ENCODE measurements at regions not wholly inside any gene's neighbourhood (a gene's known extent, or its start where the extent isn't known, plus 50 kb on each side); places are given as distances from the start of the nearest gene placed in this dataset.

DNA sequence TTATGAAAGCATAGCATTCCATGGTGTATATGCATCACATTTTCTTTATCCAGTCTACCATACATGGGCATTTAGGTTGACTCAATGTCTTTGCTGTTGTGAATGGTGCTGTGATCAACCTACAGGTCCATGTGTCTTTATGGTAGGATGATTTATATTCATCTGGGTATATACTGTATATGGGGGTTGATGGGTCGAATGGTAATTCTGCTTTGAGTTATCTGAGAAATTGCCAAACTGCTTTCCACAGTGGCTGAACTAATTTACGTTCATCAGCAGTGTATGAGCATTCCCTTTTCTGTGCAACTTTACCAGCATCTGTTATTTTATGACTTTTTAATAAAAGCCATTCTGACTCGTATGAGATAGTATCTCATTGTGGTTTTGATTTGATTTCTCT is 662.4 kb upstream of the BCHE start:
- no peak for DNase-seq

DNA sequence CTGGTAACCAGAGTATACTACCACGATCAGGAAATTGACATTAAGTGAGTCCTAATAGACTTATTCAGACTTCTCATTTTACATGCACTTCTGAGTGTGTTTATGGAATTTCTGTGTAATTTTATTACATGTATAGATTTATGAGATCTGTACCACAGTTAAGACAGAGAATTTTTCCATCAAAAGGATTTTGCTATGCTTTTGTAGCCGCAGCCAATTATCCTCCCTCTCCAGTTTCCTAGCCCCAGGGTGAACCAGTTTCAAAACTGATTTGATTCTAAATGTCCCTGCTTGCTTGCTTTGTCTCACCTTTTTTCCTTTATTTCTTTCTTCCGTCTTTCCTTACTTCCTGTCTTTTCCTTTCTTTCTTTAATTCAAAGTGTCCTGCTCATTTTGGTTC is 661.2 kb upstream of the BCHE start:
- no peak for DNase-seq

DNA sequence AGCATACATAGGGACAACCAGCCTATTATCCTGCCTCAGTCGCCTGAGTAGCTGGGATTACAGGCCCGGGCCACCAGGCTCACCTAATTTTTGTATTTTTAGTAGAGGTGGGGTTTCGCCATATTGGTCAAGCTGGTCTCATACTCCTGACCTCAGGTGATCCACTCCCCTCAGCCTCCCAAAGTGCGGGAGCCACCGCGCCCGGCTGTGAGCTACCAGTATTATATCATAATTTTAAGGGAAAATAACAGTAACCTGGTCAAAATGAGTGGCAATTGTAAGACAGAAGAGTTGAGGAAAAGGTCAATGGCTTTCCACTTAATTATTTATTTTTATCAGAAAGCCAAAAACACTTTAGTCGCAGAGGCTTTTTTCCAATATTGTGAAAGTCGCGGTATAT is 652.6 kb upstream of the BCHE start:
- DNase-seq, result no peak

DNA sequence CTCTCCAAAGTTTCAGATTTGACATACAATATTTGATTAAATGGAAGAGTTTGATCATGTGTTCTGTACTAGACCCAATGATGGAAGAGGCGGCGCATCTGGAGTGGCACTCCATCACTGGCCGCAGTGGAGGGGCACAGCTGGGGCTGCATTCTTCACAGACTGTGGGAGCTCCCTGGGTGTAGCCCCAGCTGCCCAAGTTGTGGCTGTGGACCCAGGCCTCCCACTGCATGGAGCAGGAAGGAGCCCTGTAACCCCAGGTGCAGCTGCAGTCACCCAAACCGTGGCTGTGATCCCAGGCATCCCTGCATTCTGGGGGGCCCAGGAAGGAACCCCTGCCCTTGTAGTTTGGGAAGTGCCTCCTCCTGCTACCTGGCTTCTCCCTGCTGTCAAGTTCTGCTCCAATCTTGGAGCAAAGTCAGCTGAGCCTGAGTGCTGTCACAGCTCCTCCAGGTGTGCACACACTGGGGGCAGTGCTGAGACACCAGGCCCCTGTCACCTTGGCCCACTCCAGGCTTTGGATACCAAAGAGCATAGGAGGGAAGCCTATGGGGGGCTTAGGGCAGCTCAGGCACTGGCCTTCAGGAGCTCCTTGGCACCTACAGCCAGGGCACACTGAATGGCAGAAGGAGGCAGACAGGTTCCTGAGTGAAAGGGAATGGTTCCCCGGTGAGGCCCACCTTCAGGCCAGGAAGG is 651.9 kb upstream of the BCHE start:
- DNase-seq, result no peak

GRCh38 chr3:166484470-166484869 is 647.2 kb upstream of the BCHE start:
- no peak for DNase-seq

- DNase-seq, result no peak
Measured at GRCh38 chr3:166481340-166481739, 644.1 kb upstream of the BCHE start.

GRCh38 chr3:166478356-166478755 is 641.1 kb upstream of the BCHE start:
- no peak for DNase-seq

DNA sequence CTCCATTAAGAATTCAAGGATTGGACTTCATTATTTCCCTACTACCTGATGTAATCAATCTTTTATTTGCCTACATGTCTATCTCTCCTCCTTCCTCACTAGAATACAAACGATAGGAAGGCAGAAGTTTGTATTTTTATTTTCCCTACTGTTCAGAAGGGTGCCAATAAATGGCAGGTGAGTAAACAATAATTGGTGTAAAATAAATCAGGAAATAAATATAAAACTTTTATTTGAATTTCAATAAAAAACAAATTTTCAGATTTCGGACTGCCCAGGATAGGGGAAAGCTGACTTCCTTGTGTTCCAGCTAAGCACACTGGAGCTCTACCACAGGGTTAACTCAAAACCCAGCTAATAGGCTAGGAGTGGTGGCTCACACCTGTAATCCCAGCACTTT is 636.3 kb upstream of the BCHE start:
- no peak for DNase-seq

GRCh38 chr3:166472015-166472414 is 634.8 kb upstream of the BCHE start:
- DNase-seq, result no peak

DNA sequence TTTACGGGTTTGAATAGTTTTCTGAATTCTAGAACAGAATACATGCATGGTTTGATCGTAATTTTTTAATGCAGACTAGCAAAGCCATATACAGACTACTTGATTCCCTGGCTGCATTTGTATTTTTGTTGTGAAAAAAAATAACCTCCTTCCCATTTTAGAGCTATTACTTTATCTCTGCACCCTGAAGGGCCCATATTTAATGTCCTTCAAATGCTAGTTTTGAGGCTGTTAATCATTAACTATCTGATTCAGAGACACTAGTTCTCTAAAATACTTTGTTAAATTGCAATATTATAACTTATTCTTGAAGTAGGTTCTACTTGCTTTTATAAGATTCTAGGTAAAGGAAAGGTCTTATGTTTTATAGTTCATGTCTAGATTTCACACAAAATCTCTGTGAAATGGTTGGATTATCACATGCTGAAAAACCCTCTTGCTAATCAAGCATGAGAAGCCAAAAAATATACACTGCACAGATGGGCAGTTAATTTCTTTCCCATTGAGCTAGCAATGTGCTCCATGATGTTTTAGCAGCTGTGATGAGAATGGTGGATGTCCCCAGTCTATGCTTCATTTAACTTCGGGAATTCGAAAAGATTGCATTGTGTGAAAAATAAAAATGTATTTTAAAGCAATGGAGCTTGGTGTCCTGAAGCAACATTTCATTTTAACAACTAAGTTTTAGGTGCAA is 634.0 kb upstream of the BCHE start:
- DNase-seq, result no peak

DNA sequence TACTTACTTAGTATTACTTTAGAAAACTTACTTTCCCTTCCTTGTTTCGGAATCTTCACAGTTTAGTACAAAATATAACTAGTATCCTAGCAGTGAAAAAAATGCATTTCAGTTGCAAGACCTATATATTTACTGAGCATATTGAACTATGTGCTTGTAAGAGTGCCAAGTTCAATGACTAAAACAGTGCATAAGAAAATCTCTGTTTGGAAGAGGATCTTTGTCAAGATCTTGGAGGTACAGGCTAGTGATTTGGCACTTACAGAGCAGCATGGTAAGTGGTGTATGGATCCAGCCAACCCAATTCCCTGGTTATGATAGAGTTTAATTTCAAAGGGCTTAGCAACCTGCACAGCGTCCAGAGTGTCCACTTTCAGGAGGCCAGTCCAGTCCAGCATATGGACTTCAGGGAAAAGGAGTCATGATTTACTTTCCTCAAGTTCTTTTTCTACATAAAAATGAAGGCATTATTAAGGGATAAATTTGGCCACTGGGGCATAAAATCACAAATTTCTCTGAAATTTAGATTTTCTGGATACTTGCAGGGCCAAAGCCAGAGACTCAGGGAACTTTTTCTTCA is 625.8 kb upstream of the BCHE start:
- DNase-seq, result no peak

- DNase-seq, result no peak
Measured at GRCh38 chr3:166461626-166462025, 624.4 kb upstream of the BCHE start.

- no peak for DNase-seq
Measured at GRCh38 chr3:166457382-166457781, 620.2 kb upstream of the BCHE start.

DNA sequence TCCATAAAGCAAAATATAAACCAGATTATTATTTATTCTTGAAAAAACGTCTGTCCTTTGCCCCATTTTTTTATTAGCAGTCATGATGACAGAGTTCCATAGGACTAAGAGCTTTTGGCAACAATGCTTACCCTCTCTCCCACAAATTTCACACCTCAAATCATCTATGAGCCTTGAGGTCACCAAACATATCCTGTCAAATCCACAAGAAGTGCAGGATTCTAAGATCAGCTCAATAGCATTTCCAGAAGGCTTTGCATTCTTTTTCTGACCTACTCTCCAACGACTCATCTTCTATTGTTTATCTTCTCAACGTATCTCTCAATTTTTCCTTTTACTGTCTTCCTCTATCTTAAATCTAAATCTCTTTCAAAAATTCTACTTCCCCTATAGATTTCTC is 619.1 kb upstream of the BCHE start:
- no peak for DNase-seq

- DNase-seq, result no peak
Measured at GRCh38 chr3:166455744-166456143, 618.5 kb upstream of the BCHE start.

DNA sequence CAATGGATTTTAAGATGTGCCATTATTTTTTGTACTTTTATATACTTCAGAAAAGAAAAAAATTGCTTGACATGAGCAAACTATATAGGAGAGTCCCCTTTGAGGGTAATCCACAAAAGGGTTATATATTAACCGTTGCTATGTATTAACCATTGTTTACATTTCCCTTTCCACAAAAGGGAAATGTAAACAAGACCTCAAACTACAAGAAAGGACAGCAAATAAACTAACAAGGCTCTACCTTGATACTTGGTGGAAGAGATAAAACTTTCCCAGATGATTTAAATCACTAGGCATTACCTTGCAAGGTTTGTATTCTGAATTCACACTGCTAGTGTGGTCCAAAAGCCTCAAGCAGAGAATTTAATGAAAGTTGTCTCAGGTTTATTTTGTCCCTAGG is 616.3 kb upstream of the BCHE start:
- no peak for DNase-seq

DNA sequence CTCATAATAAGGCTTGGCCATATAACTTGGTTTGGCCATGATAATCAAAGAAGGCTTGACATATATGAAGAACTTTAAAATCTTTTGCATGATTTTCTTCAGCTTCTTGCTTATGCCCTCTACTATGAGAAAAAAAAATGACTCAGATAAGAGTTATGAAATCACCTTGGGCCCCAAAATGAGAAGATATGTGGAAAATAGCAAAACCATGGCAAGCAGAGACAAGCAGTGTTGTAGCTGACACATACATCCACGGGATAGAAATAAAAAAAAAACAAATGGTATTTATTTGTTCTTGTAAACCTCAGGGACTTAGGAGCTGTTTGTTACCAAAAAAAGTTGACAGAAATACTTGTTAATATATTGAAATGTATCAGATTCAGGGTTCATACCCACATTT is 614.8 kb upstream of the BCHE start:
- DNase-seq, result no peak

- DNase-seq, result no peak
Measured at GRCh38 chr3:166447513-166447912, 610.3 kb upstream of the BCHE start.

GRCh38 chr3:166446986-166447385 is 609.8 kb upstream of the BCHE start:
- DNase-seq, result no peak

- DNase-seq, result no peak
Measured at GRCh38 chr3:166446291-166446690, 609.1 kb upstream of the BCHE start.

DNA sequence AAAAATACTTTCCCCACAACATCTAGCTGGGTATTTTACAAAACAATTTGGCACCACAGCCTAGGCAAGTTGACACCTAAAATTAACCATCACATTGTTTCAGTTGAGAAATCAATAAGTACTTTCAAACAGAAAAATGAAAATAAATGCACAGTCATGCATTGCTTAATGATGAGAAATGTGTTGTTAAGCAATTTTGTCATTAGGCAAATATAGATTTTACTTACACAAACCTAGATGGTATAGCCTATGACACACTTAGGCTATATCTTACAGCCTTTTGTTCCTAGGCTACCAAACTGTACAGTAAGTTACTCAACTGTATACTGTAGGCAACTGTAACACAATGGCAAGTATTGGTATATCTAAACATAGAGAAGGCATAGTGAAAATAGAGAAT is 608.6 kb upstream of the BCHE start:
- no peak for DNase-seq

GRCh38 chr3:166444756-166445155 is 607.5 kb upstream of the BCHE start:
- no peak for DNase-seq

- DNase-seq, result no peak
Measured at GRCh38 chr3:166444336-166444735, 607.1 kb upstream of the BCHE start.

GRCh38 chr3:166435469-166436057 is 598.3 kb upstream of the BCHE start:
- DNase-seq, result no peak
